H9 (cell line): ENCODE measurements at regions not wholly inside any gene's neighbourhood (a gene's known extent, or its start where the extent isn't known, plus 50 kb on each side); places are given as distances from the start of the nearest gene placed in this dataset.

Experiments used
- DNase-seq: peaks from one replicate; pipeline ENCODE4 v3.0.0-alpha.2; 2017
- H2AFZ ChIP-seq: one replicate; pipeline ENCODE4 v1.6.1; 2013; ENCODE audit warnings: mild to moderate bottlenecking, low read length, control low read depth, moderate library complexity
- H2AK5ac ChIP-seq: 2 replicates; pipeline ENCODE4 v1.6.1; 2013; ENCODE audit warnings: low read length, control low read depth, mixed read lengths; ENCODE audit not compliant: insufficient read length
- H2BK120ac ChIP-seq: one replicate; pipeline ENCODE4 v1.6.1; 2013; ENCODE audit warnings: low read depth, mild to moderate bottlenecking, low read length, control low read depth, inconsistent platforms; ENCODE audit not compliant: poor library complexity, severe bottlenecking
- H2BK12ac ChIP-seq: 2 replicates; pipeline ENCODE4 v1.6.1; 2013; ENCODE audit warnings: low read length, control low read depth, mixed read lengths, low read depth; ENCODE audit not compliant: insufficient read length
- H2BK15ac ChIP-seq: 2 replicates; pipeline ENCODE4 v1.6.1; 2013; ENCODE audit warnings: low read depth, low read length, control low read depth
- H2BK20ac ChIP-seq: one replicate; pipeline ENCODE4 v1.6.1; 2013; ENCODE audit warnings: low read depth, mild to moderate bottlenecking, low read length, control low read depth, inconsistent platforms; ENCODE audit not compliant: poor library complexity, severe bottlenecking
- H2BK5ac ChIP-seq: 2 replicates; pipeline ENCODE4 v1.6.1; 2013; ENCODE audit warnings: low read length, control low read depth, mixed read lengths; ENCODE audit not compliant: insufficient read length
- H3K14ac ChIP-seq: 2 replicates; pipeline ENCODE4 v1.6.1; 2013; ENCODE audit warnings: low read length, control low read depth; ENCODE audit not compliant: insufficient read depth
- H3K18ac ChIP-seq: 2 replicates; pipeline ENCODE4 v1.6.1; 2013; ENCODE audit warnings: low read depth, mild to moderate bottlenecking, mixed read lengths, low read length, control low read depth; ENCODE audit not compliant: insufficient read length
- H3K23ac ChIP-seq: 2 replicates; pipeline ENCODE4 v1.6.1; 2013; ENCODE audit warnings: low read length, control low read depth, mixed read lengths, low read depth; ENCODE audit not compliant: insufficient read length
- H3K23me2 ChIP-seq: 2 replicates; pipeline ENCODE4 v1.6.1; 2013; ENCODE audit warnings: low read depth, mild to moderate bottlenecking, mixed read lengths, low read length, control low read depth; ENCODE audit not compliant: insufficient read length, poor library complexity, severe bottlenecking
- H3K27ac ChIP-seq: 2 replicates; pipeline ENCODE4 v1.5.1; 2013; ENCODE audit warnings: low read length, control low read depth, mixed read lengths, low read depth; ENCODE audit not compliant: insufficient read length
- H3K27me3 ChIP-seq: 2 replicates; pipeline ENCODE4 v1.6.1; 2013; ENCODE audit warnings: low read length, control low read depth, inconsistent platforms; ENCODE audit not compliant: insufficient read depth
- H3K4ac ChIP-seq: 2 replicates; pipeline ENCODE4 v1.6.1; 2013; ENCODE audit warnings: low read depth, mild to moderate bottlenecking, control low read depth, inconsistent platforms, low read length, moderate library complexity
- H3K4me1 ChIP-seq: 2 replicates; pipeline ENCODE4 v1.6.1; 2013; ENCODE audit warnings: low read length, control low read depth, inconsistent platforms; ENCODE audit not compliant: insufficient read depth
- H3K4me2 ChIP-seq: 2 replicates; pipeline ENCODE4 v1.6.1; 2013; ENCODE audit warnings: low read length, control low read depth, mixed read lengths; ENCODE audit not compliant: insufficient read length, insufficient read depth
- H3K56ac ChIP-seq: 2 replicates; pipeline ENCODE4 v1.6.1; 2013; ENCODE audit warnings: low read depth, mild to moderate bottlenecking, mixed read lengths, low read length, control low read depth; ENCODE audit not compliant: insufficient read length
- H3K79me1 ChIP-seq: 2 replicates; pipeline ENCODE4 v1.6.1; 2013; ENCODE audit warnings: low read depth, mild to moderate bottlenecking, moderate library complexity, low read length, control low read depth, inconsistent platforms; ENCODE audit not compliant: insufficient read depth, poor library complexity, severe bottlenecking
- H3K79me2 ChIP-seq: 2 replicates; pipeline ENCODE4 v1.6.1; 2013; ENCODE audit warnings: low read length, control low read depth, inconsistent platforms; ENCODE audit not compliant: insufficient read depth
- H3K9ac ChIP-seq: 2 replicates; pipeline ENCODE4 v1.6.1; 2013; ENCODE audit warnings: low read length, control low read depth, mixed read lengths; ENCODE audit not compliant: insufficient read length; ENCODE audit errors: extremely low read depth
- H3K9me3 ChIP-seq: one replicate; pipeline ENCODE4 v1.6.1; 2013; ENCODE audit warnings: low read depth, low read length, inconsistent platforms; ENCODE audit not compliant: control insufficient read depth
- H3T11ph ChIP-seq: one replicate; pipeline ENCODE4 v1.6.1; 2013; ENCODE audit warnings: mild to moderate bottlenecking, low read length, control low read depth, inconsistent platforms
- H4K20me1 ChIP-seq: one replicate; pipeline ENCODE4 v1.6.1; 2013; ENCODE audit not compliant: control insufficient read depth, insufficient read length, insufficient read depth
- H4K5ac ChIP-seq: 2 replicates; pipeline ENCODE4 v1.6.1; 2013; ENCODE audit warnings: low read depth, mild to moderate bottlenecking, mixed read lengths, low read length, control low read depth; ENCODE audit not compliant: insufficient read length
- H4K8ac ChIP-seq: replicated peaks from 2 replicates; pipeline ENCODE4 v1.6.1; 2013; ENCODE audit warnings: low read length, control low read depth, mixed read lengths, low read depth; ENCODE audit not compliant: insufficient read length
- H4K91ac ChIP-seq: 2 replicates; pipeline ENCODE4 v1.6.1; 2013; ENCODE audit warnings: low read depth, mild to moderate bottlenecking, moderate library complexity, mixed read lengths, low read length, control low read depth; ENCODE audit not compliant: insufficient read length
- H3K27ac Mint-ChIP-seq, 3 experiments: 2 replicates in 2 of 3; 3 replicates in 1 of 3; pipeline ENCODE4 v1.8.0; 2020 to 2021; ENCODE audit warnings: mixed read lengths in 3 of 3, mild to moderate bottlenecking in 1 of 3, moderate library complexity in 1 of 3
- H3K27me3 Mint-ChIP-seq: 2 replicates; pipeline ENCODE4 v1.8.0; 2021; ENCODE audit warnings: low read depth, mild to moderate bottlenecking, moderate library complexity, mixed read lengths
- H3K36me3 Mint-ChIP-seq, 3 experiments: 2 replicates in 2 of 3; 3 replicates in 1 of 3; pipeline ENCODE4 v1.8.0; 2020 to 2021; ENCODE audit warnings: low read depth in 3 of 3, mixed read lengths in 3 of 3; ENCODE audit not compliant: insufficient read depth in 1 of 3
- H3K4me1 Mint-ChIP-seq, 2 experiments: 2 replicates each; pipeline ENCODE4 v1.8.0; 2020; ENCODE audit warnings: mixed read lengths in 2 of 2
- H3K4me3 Mint-ChIP-seq, 2 experiments: 2 replicates in 1 of 2; 3 replicates in 1 of 2; pipeline ENCODE4 v1.8.0; 2020 to 2021; ENCODE audit warnings: mild to moderate bottlenecking in 2 of 2, mixed read lengths in 2 of 2, moderate library complexity in 1 of 2
- H3K9me3 Mint-ChIP-seq, 2 experiments: 2 replicates in 1 of 2; 3 replicates in 1 of 2; pipeline ENCODE4 v1.8.0; 2020; ENCODE audit warnings: mild to moderate bottlenecking in 2 of 2, mixed read lengths in 2 of 2, moderate library complexity in 1 of 2
- CTCF ChIP-seq: fragments of 200-600 bp; sonication (generic); conservative IDR thresholded peaks from 3 replicates; pipeline ENCODE4 v1.8.0; 2021; ENCODE audit warnings: antibody characterized with exemption, mild to moderate bottlenecking
- WGBS: extraction: QIAGEN DNeasy Blood & Tissue Kit; methylation state at CpG from one replicate; pipeline ENCODE4 v1.1.7; 2013; ENCODE audit warnings: missing lambda C conversion rate, low lambda C conversion rate, mixed read lengths; ENCODE audit not compliant: insufficient read length; ENCODE audit errors: extremely low coverage; 5-methylcytosine and 5-hydroxymethylcytosine counted together

DNA sequence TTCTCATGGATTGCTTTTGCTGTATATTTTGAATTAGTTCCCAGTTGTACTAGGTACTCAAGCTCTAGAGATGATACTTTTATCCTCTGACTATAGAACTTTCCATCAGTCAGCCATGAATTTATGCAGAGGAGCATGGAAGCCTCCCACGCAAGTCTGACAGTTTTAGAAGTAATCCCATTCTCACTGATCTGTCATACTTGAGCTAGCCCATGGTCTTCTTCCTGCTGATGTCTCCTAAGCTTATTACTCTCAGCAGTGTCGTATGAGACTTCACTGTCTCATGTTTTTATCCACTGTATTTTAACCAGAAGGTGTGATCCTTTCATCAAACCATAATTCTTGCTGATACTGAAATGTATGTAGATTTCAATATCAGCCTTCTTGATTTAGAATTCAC, 715.2 kb upstream of the MARCKS start:
- no peak overlapping the region for H3K27ac Mint-ChIP-seq
- Histone ChIP-seq H4K20me1 (no peaks in the 10 kb centered on the region), H2BK120ac (no peak overlapping the region), H3K4me1 (no peaks in the 10 kb centered on the region), H3K18ac (no peak overlapping the region), H3K23ac (no peak overlapping the region), H2BK20ac (no peak overlapping the region), H2BK15ac (no peak overlapping the region), H3K79me1 (no peaks in the 10 kb centered on the region), H3K4me2 (no peak overlapping the region), H4K91ac (no peak overlapping the region), H4K8ac (no peak overlapping the region), H3K4ac (no peak overlapping the region), H2AFZ (no peak overlapping the region), H2BK12ac (no peak overlapping the region), H3K14ac (no peak overlapping the region), H3T11ph (no peak overlapping the region), H3K9ac (no peak overlapping the region), H3K23me2 (no peaks in the 10 kb centered on the region), H3K27me3 (no peaks in the 10 kb centered on the region), H3K27ac (no peak overlapping the region), H2AK5ac (no peak overlapping the region), H3K56ac (no peak overlapping the region), H3K79me2 (no peaks in the 10 kb centered on the region), H2BK5ac (no peak overlapping the region), H3K9me3 (no peaks in the 10 kb centered on the region), H4K5ac (no peak overlapping the region)
- H3K27me3 Mint-ChIP-seq: no peaks in the 10 kb centered on the region
- H3K4me1 Mint-ChIP-seq: no peaks in the 10 kb centered on the region
- no peak for TF ChIP-seq CTCF
- H3K4me3 Mint-ChIP-seq: no peak overlapping the region
- H3K9me3 Mint-ChIP-seq: no peaks in the 10 kb centered on the region
- no peaks in the 10 kb centered on the region for H3K36me3 Mint-ChIP-seq
- WGBS: no CpG with 5 or more reads among the region's 2 CpGs
- no peak for DNase-seq
